ENCODE measurements at regions not wholly inside any gene's neighbourhood (a gene's known extent, or its start where the extent isn't known, plus 50 kb on each side); places are given as distances from the start of the nearest gene placed in this dataset.

GRCh38 chr4:107203733-107204132 lies 167.6 kb upstream of the DKK2 start:
- intact Hi-C loops (cut with DNase I): no loop called here
- DNase-seq (ENCODE audit: low spot score): no peak

- DNase-seq (ENCODE audit: low spot score): no peak
- intact Hi-C loops (cut with DNase I): no loop called here
These were observed 166.6 kb upstream of the DKK2 start for GRCh38 chr4:107202744-107203143.

GRCh38 chr4:107197121-107197520 lies 161.0 kb upstream of the DKK2 start:
- intact Hi-C loops (cut with DNase I): no loop called here

GRCh38 chr4:107196312-107196711 lies 160.2 kb upstream of the DKK2 start:
- no peak for DNase-seq (ENCODE audit: low spot score)
- intact Hi-C loops (cut with DNase I): no loop called here

More at GRCh38 chr4:107197121-107197520, 161.0 kb upstream of the DKK2 start:
- DNase-seq (ENCODE audit: low spot score): no peak

GRCh38 chr4:107194005-107194404 lies 157.9 kb upstream of the DKK2 start:
- DNase-seq (ENCODE audit: low spot score): no peak
- intact Hi-C loops (cut with DNase I): no loop called here

GRCh38 chr4:107192601-107193000 lies 156.5 kb upstream of the DKK2 start:
- DNase-seq (ENCODE audit: low spot score): no peak
- intact Hi-C loops (cut with DNase I): no loop called here

- intact Hi-C loops (cut with DNase I): loop anchor here (10.0 kb wide), 1 partner anchor 142 kb away; no protein-coding TSS in a partner anchor
These were observed 151.0 kb upstream of the DKK2 start for GRCh38 chr4:107187091-107187490.

GRCh38 chr4:107183155-107183774 lies 147.2 kb upstream of the DKK2 start:
- intact Hi-C loops (cut with DNase I): loop anchor here (10.0 kb wide), 1 partner anchor 138 kb away; no protein-coding TSS in a partner anchor
- no peak for DNase-seq (ENCODE audit: low spot score)

More at GRCh38 chr4:107187091-107187490, 151.0 kb upstream of the DKK2 start:
- DNase-seq (ENCODE audit: low spot score): no peak

- intact Hi-C loops (cut with DNase I): loop anchor here (10.0 kb wide), 1 partner anchor 138 kb away; no protein-coding TSS in a partner anchor
- DNase-seq (ENCODE audit: low spot score): no peak
These were observed 146.2 kb upstream of the DKK2 start for GRCh38 chr4:107182347-107182746.

GRCh38 chr4:107166873-107167450 lies 130.8 kb upstream of the DKK2 start:
- DNase-seq (ENCODE audit: low spot score): no peak
- intact Hi-C loops (cut with DNase I): no loop called here

GRCh38 chr4:107166181-107166580 lies 130.1 kb upstream of the DKK2 start:
- intact Hi-C loops (cut with DNase I): no loop called here
- no peak for DNase-seq (ENCODE audit: low spot score)

GRCh38 chr4:107164962-107165475 lies 128.9 kb upstream of the DKK2 start:
- no peak for DNase-seq (ENCODE audit: low spot score)
- intact Hi-C loops (cut with DNase I): no loop called here

GRCh38 chr4:107156443-107156842 lies 120.3 kb upstream of the DKK2 start:
- DNase-seq (ENCODE audit: low spot score): no peak
- intact Hi-C loops (cut with DNase I): no loop called here

GRCh38 chr4:107155366-107155765 lies 119.3 kb upstream of the DKK2 start:
- intact Hi-C loops (cut with DNase I): no loop called here
- DNase-seq (ENCODE audit: low spot score): no peak

- no peak for DNase-seq (ENCODE audit: low spot score)
- intact Hi-C loops (cut with DNase I): no loop called here
These were observed 117.8 kb upstream of the DKK2 start for GRCh38 chr4:107153956-107154355.

- no peak for DNase-seq (ENCODE audit: low spot score)
- intact Hi-C loops (cut with DNase I): no loop called here
These were observed 117.1 kb upstream of the DKK2 start for GRCh38 chr4:107153228-107153627.

GRCh38 chr4:107151173-107151572 lies 115.1 kb upstream of the DKK2 start:
- no peak for DNase-seq (ENCODE audit: low spot score)
- intact Hi-C loops (cut with DNase I): no loop called here

GRCh38 chr4:107148904-107149303 lies 112.8 kb upstream of the DKK2 start:
- intact Hi-C loops (cut with DNase I): no loop called here
- DNase-seq (ENCODE audit: low spot score): no peak

- intact Hi-C loops (cut with DNase I): no loop called here
- no peak for DNase-seq (ENCODE audit: low spot score)
These were observed 111.8 kb upstream of the DKK2 start for GRCh38 chr4:107147873-107148272.

GRCh38 chr4:107138433-107138832 lies 102.3 kb upstream of the DKK2 start:
- intact Hi-C loops (cut with DNase I): no loop called here
- DNase-seq (ENCODE audit: low spot score): no peak

GRCh38 chr4:107133965-107134653 lies 98.0 kb upstream of the DKK2 start:
- no peak for DNase-seq (ENCODE audit: low spot score)
- intact Hi-C loops (cut with DNase I): no loop called here

Measured in cardiac septum (tissue), 1 donor.